GM21619 (cell line): ENCODE measurements at regions not wholly inside any gene's neighbourhood (a gene's known extent, or its start where the extent isn't known, plus 50 kb on each side); places are given as distances from the start of the nearest gene placed in this dataset.

ENCODE experiments used
- ATAC-seq: cut with Tn5 transposase; IDR thresholded peaks from one replicate; pipeline ENCODE4 v1.9.1; 2021; ENCODE audit not compliant: unreplicated experiment

DNA sequence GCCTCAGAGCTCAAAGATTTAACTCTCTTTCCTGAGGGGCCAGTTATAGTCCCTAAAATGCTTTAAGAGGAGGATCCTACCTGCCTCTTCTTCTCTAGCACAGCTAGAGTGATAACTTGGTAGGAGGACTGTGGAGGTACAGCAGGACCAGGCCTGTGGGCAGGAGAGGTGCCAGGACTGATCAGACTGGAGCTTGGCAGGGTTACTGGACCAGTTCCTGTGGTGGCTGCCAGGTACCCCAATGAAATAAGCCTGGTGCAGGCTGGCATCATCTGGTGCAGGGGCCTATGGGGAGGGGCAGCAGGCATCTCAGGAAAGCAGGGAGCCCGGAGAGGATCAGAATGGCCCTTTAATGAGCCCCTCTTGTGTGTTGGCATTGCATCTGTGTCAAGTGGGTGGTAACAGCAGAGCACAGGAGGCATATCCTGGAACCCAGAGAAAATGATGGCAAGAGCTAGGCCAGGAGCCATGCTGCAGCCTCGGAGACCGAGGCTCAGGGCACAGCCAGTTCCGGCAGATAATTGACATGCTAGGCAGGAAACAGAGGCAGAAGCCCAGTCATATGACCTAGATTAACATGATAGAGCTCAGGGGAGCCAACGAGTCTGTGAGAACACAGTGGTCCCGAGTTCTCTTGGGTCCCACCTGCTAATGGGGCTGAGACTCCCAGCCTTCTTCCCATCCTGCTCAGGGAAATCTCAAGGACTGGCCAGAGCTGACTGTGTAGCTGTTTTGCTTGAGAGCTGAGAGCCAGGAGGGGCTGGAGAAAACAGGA, 187.5 kb upstream of the ZBED5 start:
- no peak for ATAC-seq

DNA sequence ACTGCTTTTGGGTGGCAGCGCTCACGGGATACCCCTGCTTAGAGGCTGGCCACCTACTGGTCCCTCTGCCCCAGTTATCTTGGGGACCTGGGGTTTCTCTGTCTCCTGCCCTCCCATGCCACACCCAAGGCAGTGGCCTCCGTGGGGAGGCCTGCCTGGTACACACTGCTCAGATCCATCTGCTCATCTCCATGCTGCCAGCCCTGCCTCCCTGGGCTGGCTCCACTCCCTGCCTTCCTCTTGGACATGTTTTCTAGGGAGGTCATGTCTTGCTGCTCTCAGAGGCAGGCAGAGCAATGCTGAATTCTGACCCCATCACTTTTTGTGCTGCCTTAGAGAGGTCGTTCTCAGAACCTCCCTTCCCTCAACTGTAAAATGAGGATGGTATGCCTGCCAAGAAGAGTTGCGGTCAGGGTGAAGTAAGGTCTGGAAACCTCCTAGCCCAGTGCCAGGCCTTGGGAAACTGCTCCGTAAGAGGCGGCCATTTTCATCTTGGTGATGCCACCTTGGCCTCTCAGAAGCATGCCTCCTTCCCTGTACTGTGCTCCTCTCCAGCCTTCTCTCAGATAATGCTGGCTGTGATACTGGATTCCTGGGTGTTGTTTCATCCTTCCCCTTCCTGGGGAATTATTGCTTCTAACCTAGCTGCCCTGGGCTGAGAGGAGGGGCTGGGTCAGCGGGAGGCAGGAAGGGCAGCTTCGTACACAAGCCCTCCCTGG, 186.4 kb upstream of the ZBED5 start:
- no peak for ATAC-seq

- ATAC-seq: no peak
Observed at GRCh38 chr11:11043721-11044120, 185.9 kb upstream of the ZBED5 start.

DNA sequence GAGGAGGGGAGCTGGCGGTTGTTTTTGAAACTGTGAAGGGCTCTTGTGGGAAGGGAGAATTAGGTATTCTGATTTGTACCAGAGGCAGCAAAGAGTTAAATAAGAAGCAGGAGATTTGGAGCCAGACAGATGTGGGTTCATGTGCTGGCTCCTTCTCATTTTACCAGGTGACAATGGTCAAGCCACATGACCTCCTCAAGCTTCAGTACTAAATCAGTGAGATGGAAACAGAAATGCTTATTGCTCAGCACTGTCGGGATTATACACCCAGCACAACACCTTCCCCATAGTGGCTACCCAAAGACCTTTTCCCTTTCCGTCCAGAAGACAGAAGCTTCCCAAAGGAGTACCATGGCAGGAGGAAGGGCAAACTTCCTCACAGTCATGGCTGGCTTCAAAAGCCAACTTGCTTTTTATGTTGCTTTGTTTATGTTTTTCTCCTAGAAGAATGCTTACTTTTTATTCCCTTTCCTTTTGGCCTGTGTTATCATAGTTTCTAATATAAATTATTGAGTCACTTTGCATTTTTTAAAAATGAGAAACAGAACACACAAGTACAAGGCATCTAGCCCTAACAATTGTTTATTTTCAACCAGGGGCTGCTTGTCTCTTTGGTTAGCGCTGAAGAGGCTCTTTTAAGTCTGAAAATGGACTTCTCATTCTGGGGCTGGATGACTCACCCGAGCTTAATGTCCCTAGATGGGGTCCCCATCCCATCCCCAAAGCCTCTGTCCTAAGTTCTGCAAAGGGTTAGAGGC, 181.5 kb upstream of the ZBED5 start:
- ATAC-seq: no peak

GRCh38 chr11:11038782-11039181, 180.9 kb upstream of the ZBED5 start:
- ATAC-seq: no peak

DNA sequence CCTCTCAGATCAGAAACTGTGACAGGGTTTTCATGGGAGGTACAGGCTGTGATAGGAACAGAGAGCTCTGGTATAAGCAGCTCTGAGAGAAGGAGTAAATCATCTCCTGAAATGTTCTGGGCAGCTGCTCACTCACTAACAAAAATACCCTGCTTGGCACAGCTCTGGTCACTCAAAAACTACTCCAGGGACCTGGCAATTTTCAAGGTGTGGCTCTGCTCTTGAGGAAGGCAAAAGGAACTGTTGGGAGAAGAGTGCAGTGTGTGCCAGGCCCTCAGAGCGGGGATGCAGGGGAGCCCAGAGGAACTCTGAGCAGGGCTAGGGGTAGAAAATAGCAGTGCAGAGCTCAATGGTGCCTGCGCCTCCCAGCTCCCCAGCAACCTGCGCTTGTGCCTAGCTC, 180.5 kb upstream of the ZBED5 start:
- no peak for ATAC-seq

DNA sequence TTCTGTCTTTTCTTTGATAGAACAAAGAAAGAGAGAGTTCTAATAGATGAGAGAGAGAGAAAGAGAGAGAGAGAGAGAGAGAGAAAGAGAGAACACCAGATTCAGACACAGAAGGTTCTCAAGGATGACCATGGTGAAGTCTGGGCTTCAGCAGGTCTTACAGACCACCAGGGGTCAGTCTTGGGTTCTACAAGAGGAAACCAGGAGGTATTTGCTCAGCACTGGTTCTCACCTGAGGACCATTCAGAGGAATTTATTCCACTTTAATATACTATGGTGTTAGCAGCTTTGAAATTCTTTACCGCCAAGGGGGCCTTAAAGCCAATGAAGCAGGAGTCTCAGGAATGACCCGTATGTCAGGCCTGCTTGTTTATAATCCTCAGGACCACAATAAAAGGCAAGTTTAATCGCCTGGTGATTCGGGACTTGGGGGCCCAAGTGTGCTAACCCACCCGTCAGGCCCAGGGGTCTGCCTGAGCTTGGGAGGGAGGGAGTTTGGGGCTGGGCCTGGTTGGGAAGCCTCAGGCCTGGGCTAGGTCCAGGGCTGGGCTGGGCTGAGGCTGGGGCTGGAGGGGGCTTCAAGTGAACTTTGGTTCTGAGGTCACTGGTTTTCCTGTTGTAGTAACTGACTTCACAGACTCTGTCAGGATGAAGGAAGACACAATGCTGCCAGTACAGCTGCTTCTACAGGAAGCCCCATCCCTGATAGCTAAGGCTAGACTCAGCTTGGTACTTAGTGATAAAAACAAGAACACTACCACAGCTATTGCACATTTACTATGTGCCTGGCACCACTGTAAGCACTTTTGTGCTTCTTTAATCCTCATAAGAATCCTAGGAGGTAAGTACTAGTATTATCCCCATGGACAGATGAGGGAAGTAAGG, 179.2 kb upstream of the ZBED5 start:
- no peak for ATAC-seq

- no peak for ATAC-seq
Observed at GRCh38 chr11:11036185-11036847, 178.5 kb upstream of the ZBED5 start.

DNA sequence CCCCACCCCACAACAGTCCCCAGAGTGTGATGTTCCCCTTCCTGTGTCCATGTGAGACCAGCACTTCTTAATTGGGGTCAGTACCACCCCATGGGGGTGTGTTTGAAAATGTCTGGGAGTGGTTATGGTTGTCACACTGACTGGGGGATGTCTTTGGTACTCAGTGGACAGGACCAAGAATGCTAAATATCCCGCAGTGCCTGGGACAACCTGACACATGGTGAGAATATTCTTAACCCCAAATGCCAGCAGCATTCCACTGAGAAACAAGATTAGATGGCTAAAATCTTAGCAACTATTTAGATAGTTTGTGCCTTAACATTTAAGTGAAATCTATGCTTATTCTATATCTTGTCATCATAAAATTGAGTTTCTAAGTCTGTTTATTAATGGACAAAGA, 177.5 kb upstream of the ZBED5 start:
- ATAC-seq: no peak

GRCh38 chr11:11034476-11034875, 176.6 kb upstream of the ZBED5 start:
- no peak for ATAC-seq

GRCh38 chr11:11032066-11032465, 174.2 kb upstream of the ZBED5 start:
- no peak for ATAC-seq

DNA sequence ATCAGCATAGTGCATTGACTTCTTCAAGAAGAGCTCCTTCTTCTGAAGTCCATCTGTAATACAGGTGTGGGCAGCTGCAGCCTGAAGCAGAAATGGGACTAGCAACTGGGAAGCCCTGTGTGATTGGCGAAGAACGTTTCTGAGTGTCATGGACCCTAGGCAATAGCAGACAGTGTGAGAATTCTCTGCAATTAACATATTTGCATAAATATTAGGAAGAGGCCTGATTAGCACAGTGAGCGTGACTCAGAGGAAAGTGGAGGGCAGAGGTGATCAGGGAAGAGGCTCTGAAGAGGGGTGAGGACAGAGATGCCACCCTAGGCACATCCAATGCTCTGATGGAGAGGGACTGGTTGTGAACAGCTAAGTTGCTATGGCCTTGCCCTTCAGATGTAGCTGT, 171.2 kb upstream of the ZBED5 start:
- ATAC-seq: no peak

DNA sequence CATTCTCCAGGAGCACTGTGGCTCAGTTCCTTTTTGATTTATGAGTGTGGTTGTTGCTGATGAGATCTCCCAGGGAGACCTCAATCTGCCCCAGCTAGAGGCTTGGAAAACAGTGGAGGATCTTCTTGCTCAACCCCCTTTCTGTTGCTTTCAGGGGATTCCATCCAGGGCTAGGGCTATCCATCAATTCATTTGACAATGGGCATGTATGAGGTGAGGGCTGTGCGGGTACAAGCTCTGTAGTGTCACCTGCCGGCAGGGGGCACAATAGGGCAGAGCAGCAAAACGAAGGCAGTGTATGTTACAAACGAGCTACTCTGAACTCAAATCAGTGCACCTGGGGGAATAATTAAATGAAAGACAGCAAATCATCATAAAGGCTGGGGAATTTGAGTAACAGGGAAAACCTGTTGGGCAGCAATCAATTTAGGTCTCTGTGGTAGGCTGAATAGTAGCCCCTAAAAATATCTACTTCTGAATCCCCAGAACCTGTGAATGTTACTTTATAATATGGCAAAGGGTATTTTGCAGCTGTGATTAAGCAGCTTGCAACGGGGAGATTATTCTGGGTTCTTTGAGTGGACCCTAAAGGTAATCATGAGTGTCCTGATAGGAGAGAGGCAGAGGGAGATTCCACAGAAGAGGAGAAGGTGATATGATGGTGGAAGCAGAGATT, 170.3 kb upstream of the ZBED5 start:
- no peak for ATAC-seq

DNA sequence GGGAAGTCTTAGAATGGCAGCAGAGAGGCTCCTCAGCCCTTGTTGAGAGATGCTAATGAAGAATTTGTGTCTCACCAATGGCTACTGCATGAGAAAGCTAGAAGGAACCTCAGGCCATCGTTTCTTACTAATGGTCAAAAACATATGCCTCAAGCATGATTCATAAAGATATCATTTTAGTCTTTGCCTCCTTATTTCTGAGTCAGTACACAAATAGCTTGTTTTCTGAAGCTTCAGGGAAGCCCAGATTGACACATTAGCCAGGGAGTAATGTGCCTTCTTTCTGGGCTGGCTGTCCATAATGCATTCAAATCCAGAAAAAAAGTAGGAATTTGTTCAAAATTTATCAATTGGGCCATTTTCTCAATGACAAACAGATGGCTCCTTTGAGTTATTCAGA, 169.4 kb upstream of the ZBED5 start:
- ATAC-seq: no peak

GRCh38 chr11:11025087-11025486, 167.2 kb upstream of the ZBED5 start:
- ATAC-seq: no peak

DNA sequence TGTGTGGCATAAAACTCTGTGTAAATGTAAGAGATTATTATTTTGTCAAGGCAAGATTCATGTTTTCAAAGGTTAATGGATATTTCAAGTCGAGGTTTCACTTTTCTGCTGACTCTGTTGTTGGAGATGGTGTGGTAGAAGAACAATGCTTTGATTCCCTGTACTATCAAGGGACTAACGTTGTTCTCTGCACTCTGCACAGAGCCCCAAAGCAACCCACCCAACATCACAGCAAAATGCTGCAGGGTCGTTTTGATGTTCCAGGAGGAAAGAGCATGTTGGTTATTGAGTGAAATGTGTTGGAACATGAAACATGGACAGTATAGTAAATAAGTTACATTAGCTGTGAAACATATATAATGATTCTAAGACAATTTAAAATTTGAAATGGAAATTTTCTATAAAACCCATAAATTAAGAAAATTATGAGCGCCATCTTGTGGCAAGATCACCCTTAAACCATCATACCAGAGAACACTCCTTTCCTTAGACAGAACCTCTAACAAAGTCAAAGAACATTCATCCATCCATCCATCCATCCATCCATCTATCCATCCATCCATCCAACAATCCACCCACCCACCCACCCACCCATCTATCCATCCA, 164.4 kb upstream of the ZBED5 start:
- no peak for ATAC-seq

DNA sequence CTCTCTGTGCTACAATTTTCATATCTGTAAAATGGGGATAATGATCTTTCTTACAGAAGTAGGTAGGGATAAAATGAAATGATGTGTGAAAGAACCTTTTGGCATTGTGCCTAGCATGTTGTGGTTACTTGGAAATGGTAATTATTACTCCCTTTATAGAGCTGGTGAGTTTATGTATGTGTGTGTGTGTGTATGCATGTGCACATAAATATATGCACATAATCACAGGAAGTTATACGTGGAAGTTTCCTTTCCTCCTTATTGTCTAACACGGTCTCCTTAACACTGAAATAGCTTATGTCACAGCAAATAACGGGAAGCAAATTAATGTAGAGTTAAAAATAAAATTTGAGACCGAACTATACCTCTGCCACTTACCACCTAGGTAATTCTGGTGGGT, 163.7 kb upstream of the ZBED5 start:
- ATAC-seq: no peak

GRCh38 chr11:11020747-11021149, 162.9 kb upstream of the ZBED5 start:
- ATAC-seq: no peak

GRCh38 chr11:11020219-11020726, 162.4 kb upstream of the ZBED5 start:
- no peak for ATAC-seq
